ENCODE measurements at regions not wholly inside any gene's neighbourhood (a gene's known extent, or its start where the extent isn't known, plus 50 kb on each side); places are given as distances from the start of the nearest gene placed in this dataset.
A peak's percentile ranks its signal among the peaks of the same experiment; 100 is the strongest.
"Not testable (repeated sequence)": the region's sequence is repeated elsewhere in the genome, so short reads cannot be mapped to it uniquely, and the experiment has no call there.

DNA sequence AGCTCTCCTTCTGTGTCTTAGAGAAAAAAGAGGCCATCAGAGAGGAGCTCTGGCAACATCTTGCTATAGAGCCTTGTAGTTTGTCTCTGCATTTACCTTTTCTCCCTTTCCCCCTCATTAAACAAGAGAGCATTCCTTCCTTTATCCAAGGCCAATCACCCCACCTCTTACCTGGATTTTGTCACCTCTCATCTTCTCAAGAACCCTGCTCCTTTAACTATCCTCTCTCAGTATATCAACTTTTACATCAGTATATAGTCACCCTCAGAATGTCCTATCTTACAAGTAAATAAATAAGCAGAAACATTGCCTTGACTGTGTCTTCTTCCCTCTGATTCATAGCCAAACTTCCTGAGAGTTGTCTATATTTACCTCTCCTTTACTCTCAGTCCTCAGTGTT lies 105.0 kb upstream of the SLC38A2 start:
- no TSS peak for BruUV-seq (replicated peaks)
- Histone ChIP-seq H3K4me3 (ENCODE audit: low read depth, low read length) (no peak overlapping the region), H3K27me3 (replicated peaks; ENCODE audit: control insufficient read depth, insufficient read depth, low read length) (no peaks in the 10 kb centered on the region), H3K9me3 (no peaks in the 10 kb centered on the region), H3K36me3 (ENCODE audit: control insufficient read depth, insufficient read depth, low read length) (no peaks in the 10 kb centered on the region; the same call in 1 of the 2 replicates), H3K4me1 (peaks cover 40% of the 10 kb centered on the region)
- Mint-ChIP-seq H3K27me3 (ENCODE audit: insufficient read depth, unreplicated experiment) (no peaks in the 10 kb centered on the region), H3K4me1 (ENCODE audit: low read depth, unreplicated experiment) (peaks cover 20% of the 10 kb centered on the region), H3K4me3 (ENCODE audit: unreplicated experiment) (no peak overlapping the region), H3K9me3 (ENCODE audit: unreplicated experiment) (no peaks in the 10 kb centered on the region), H3K27ac (ENCODE audit: unreplicated experiment) (peak overlapping the region; percentile 7), H3K36me3 (ENCODE audit: insufficient read depth, unreplicated experiment) (no peaks in the 10 kb centered on the region)
- TF ChIP-seq, protein P1, sequence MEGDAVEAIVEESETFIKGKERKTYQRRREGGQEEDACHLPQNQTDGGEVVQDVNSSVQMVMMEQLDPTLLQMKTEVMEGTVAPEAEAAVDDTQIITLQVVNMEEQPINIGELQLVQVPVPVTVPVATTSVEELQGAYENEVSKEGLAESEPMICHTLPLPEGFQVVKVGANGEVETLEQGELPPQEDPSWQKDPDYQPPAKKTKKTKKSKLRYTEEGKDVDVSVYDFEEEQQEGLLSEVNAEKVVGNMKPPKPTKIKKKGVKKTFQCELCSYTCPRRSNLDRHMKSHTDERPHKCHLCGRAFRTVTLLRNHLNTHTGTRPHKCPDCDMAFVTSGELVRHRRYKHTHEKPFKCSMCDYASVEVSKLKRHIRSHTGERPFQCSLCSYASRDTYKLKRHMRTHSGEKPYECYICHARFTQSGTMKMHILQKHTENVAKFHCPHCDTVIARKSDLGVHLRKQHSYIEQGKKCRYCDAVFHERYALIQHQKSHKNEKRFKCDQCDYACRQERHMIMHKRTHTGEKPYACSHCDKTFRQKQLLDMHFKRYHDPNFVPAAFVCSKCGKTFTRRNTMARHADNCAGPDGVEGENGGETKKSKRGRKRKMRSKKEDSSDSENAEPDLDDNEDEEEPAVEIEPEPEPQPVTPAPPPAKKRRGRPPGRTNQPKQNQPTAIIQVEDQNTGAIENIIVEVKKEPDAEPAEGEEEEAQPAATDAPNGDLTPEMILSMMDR (IDR thresholded peaks at IDR 0.05; ENCODE audit: insufficient read depth in 1 of 2, low read depth in 1 of 2, low read length in 1 of 2, severe bottlenecking in 1 of 2, unreplicated experiment in 1 of 2) = no peak
- CTCF ChIA-PET = interaction anchor here (0.6 kb wide), 1 partner anchor 1726 kb away, joined by 3 read pairs; no protein-coding TSS in a partner anchor
- intact Hi-C loops (cut with micrococcal nuclease; ENCODE audit: unreplicated experiment) = loop anchor here (1.0 kb wide), 1 partner anchor 15 kb away; no protein-coding TSS in a partner anchor
- POLR2A ChIA-PET = no interaction called here
- DNase-seq = no peak

DNA sequence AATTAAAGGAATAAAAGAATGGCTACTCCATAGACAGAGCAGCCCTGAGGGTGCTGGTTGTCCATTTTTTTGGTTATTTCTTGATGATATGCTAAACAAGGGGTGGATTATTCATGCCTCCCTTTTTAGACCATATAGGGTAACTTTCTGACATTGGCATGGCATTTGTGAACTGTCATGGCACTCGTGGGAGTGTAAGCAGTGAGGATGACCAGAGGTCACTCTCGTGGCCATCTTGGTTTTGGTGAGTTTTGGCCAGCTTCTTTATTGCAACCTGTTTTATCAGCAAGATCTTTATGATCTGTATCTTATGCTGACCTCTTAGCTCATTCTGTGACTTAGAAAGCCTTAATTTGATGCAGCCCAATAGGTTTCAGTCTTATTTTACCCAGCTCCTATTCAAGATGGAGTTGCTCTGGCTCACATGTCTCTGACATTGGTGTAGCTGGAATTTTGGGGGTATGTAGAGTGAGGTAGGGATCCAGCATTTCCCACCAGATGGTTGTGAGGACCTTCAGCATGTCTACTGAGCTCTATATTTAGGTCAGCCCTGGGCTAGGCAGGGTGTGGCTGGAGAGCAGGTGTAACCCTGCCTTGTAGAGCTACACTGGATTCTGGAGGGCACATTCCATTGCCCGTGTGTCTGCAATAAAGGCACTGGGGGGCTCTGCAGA lies 103.5 kb upstream of the SLC38A2 start:
- TF ChIP-seq, protein P1 (IDR thresholded peaks at IDR 0.05; ENCODE audit: insufficient read depth in 1 of 2, low read depth in 1 of 2, low read length in 1 of 2, severe bottlenecking in 1 of 2, unreplicated experiment in 1 of 2) = no peak
- no peaks in the 10 kb centered on the region for H3K27me3 Mint-ChIP-seq (ENCODE audit: insufficient read depth, unreplicated experiment)
- intact Hi-C loops (cut with micrococcal nuclease; ENCODE audit: unreplicated experiment) = no loop called here
- no peak overlapping the region for H3K27ac Mint-ChIP-seq (ENCODE audit: unreplicated experiment)
- no peaks in the 10 kb centered on the region; the same call in 1 of the 2 replicates for H3K36me3 ChIP-seq (ENCODE audit: control insufficient read depth, insufficient read depth, low read length)
- no TSS peak for BruUV-seq (replicated peaks)
- H3K4me3 ChIP-seq (ENCODE audit: low read depth, low read length) = no peak overlapping the region
- H3K9me3 Mint-ChIP-seq (ENCODE audit: unreplicated experiment) = no peaks in the 10 kb centered on the region
- ChIA-PET POLR2A (interaction anchor here (0.5 kb wide), 1 partner anchor 101 kb away, joined by 13 read pairs; no protein-coding TSS in a partner anchor), CTCF (no interaction called here)
- H3K4me3 Mint-ChIP-seq (ENCODE audit: unreplicated experiment) = no peak overlapping the region
- H3K9me3 ChIP-seq = no peaks in the 10 kb centered on the region
- H3K4me1 Mint-ChIP-seq (ENCODE audit: low read depth, unreplicated experiment) = peaks cover 26% of the 10 kb centered on the region
- DNase-seq = no peak
- H3K36me3 Mint-ChIP-seq (ENCODE audit: insufficient read depth, unreplicated experiment) = no peaks in the 10 kb centered on the region
- H3K27me3 ChIP-seq (replicated peaks; ENCODE audit: control insufficient read depth, insufficient read depth, low read length) = no peaks in the 10 kb centered on the region
- H3K4me1 ChIP-seq = peaks cover 47% of the 10 kb centered on the region

DNA sequence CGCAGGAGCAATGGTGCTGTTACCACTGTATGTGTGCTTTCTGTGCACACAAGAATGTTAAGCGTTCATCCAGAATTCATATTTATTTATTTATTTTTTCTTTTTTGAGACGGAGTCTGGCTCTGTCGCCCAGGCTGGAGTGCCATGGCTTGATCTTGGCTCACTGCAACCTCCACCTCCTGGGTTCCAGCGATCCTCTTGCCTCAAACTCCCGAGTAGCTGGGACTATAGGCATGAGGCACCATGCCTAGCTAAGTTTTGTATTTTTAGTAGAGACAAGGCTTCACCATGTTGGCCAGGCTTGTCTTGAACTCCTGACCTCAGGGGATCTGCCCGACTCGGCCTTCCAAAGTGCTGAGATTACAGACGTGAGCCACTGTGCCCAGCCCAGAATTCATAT lies 101.8 kb upstream of the SLC38A2 start:
- H3K9me3 ChIP-seq; intact Hi-C loops (cut with micrococcal nuclease; ENCODE audit: unreplicated experiment); H3K27me3 ChIP-seq (replicated peaks; ENCODE audit: control insufficient read depth, insufficient read depth, low read length); H3K36me3 ChIP-seq (ENCODE audit: control insufficient read depth, insufficient read depth, low read length); H3K27me3 Mint-ChIP-seq (ENCODE audit: insufficient read depth, unreplicated experiment); H3K4me3 Mint-ChIP-seq (ENCODE audit: unreplicated experiment); H3K36me3 Mint-ChIP-seq (ENCODE audit: insufficient read depth, unreplicated experiment); H3K9me3 Mint-ChIP-seq (ENCODE audit: unreplicated experiment); H3K27ac Mint-ChIP-seq (ENCODE audit: unreplicated experiment); BruUV-seq (replicated peaks); DNase-seq; CTCF ChIA-PET; H3K4me3 ChIP-seq (ENCODE audit: low read depth, low read length): not testable (repeated sequence)
- POLR2A ChIA-PET = interaction anchor here (0.9 kb wide), 1 partner anchor 19 kb away, joined by 5 read pairs; no protein-coding TSS in a partner anchor
- peaks cover 47% of the 10 kb centered on the region for H3K4me1 ChIP-seq
- H3K4me1 Mint-ChIP-seq (ENCODE audit: low read depth, unreplicated experiment) = peaks cover 26% of the 10 kb centered on the region
